ENCODE measurements at regions not wholly inside any gene's neighbourhood (a gene's known extent, or its start where the extent isn't known, plus 50 kb on each side); places are given as distances from the start of the nearest gene placed in this dataset.

- DNase-seq: no peak
- no peak overlapping the region for H3K27ac Mint-ChIP-seq
- no peaks in the 10 kb centered on the region for H3K4me1 ChIP-seq (ENCODE audit: control insufficient read depth in 1 of 2, insufficient read depth in 2 of 2, low read length in 2 of 2)
- H3K4me3 Mint-ChIP-seq: no peak overlapping the region
- no peaks in the 10 kb centered on the region for H3K79me2 ChIP-seq (ENCODE audit: insufficient read depth, low read length)
- no peak overlapping the region for H3K9ac ChIP-seq (ENCODE audit: insufficient read depth, low read length, poor library complexity, severe bottlenecking)
- no peaks in the 10 kb centered on the region for H3K36me3 ChIP-seq (replicated peaks in 1 of 2; ENCODE audit: control insufficient read depth in 1 of 2, insufficient read depth in 2 of 2, low read length in 2 of 2)
- no peak overlapping the region for H3K27ac ChIP-seq (ENCODE audit: low read depth in 1 of 2, low read length in 2 of 2)
- no peak overlapping the region for H2AFZ ChIP-seq (ENCODE audit: insufficient read depth, low read depth, low read length, poor library complexity, severe bottlenecking)
- H3K4me3 ChIP-seq (replicated peaks in 1 of 3; ENCODE audit: low read depth in 2 of 3, low read length in 3 of 3): no peak overlapping the region
- intact Hi-C loops (cut with micrococcal nuclease): no loop called here
- H3K9me3 Mint-ChIP-seq: peaks cover 0 to 8% (median 3%) of the 10 kb centered on the region in 7 donors
- WGBS (ENCODE audit: insufficient coverage): no CpG with 5 or more reads among the region's 1 CpG
- H3K36me3 Mint-ChIP-seq: no peaks in the 10 kb centered on the region
- no peaks in the 10 kb centered on the region for H3K27me3 Mint-ChIP-seq (ENCODE audit: low read depth in 3 of 3)
- no peak for TF ChIP-seq CTCF (IDR thresholded peaks at IDR 0.05)
- no peaks in the 10 kb centered on the region for H3K9me3 ChIP-seq (replicated peaks in 1 of 2; ENCODE audit: control insufficient read depth in 1 of 2, insufficient read depth in 1 of 2, low read length in 2 of 2)
- no peaks in the 10 kb centered on the region for H3K27me3 ChIP-seq (ENCODE audit: control insufficient read depth in 2 of 2, insufficient read depth in 2 of 2, low read length in 2 of 2)
- H3K4me1 Mint-ChIP-seq: no peaks in the 10 kb centered on the region
- H4K20me1 ChIP-seq (ENCODE audit: insufficient read depth, low read length): no peaks in the 10 kb centered on the region
- H3K4me2 ChIP-seq (replicated peaks; ENCODE audit: extremely low read depth, low read length, poor library complexity, severe bottlenecking): no peak overlapping the region
These were observed 198.7 kb upstream of the ASCC3 start for GRCh38 chr6:101079696-101080270.

GRCh38 chr6:101080597-101080996, 199.5 kb upstream of the ASCC3 start:
- H2AFZ ChIP-seq (ENCODE audit: insufficient read depth, low read depth, low read length, poor library complexity, severe bottlenecking): no peak overlapping the region
- H3K36me3 ChIP-seq (replicated peaks in 1 of 2; ENCODE audit: control insufficient read depth in 1 of 2, insufficient read depth in 2 of 2, low read length in 2 of 2): no peaks in the 10 kb centered on the region
- DNase-seq: no peak
- Mint-ChIP-seq H3K4me3 (no peak overlapping the region), H3K9me3 (peaks cover 0 to 8% (median 3%) of the 10 kb centered on the region in 7 donors), H3K4me1 (no peaks in the 10 kb centered on the region), H3K27me3 (ENCODE audit: low read depth in 3 of 3) (no peaks in the 10 kb centered on the region), H3K36me3 (no peaks in the 10 kb centered on the region), H3K27ac (no peak overlapping the region)
- H4K20me1 ChIP-seq (ENCODE audit: insufficient read depth, low read length): no peaks in the 10 kb centered on the region
- H3K4me1 ChIP-seq (ENCODE audit: control insufficient read depth in 1 of 2, insufficient read depth in 2 of 2, low read length in 2 of 2): no peaks in the 10 kb centered on the region
- H3K4me3 ChIP-seq (replicated peaks in 1 of 3; ENCODE audit: low read depth in 2 of 3, low read length in 3 of 3): no peak overlapping the region
- no peak overlapping the region for H3K4me2 ChIP-seq (replicated peaks; ENCODE audit: extremely low read depth, low read length, poor library complexity, severe bottlenecking)
- 100% methylated on average over 1 of the region's 2 CpGs for WGBS (ENCODE audit: insufficient coverage)
- no peak for TF ChIP-seq CTCF (IDR thresholded peaks at IDR 0.05)
- H3K9ac ChIP-seq (ENCODE audit: insufficient read depth, low read length, poor library complexity, severe bottlenecking): no peak overlapping the region
- no peaks in the 10 kb centered on the region for H3K27me3 ChIP-seq (ENCODE audit: control insufficient read depth in 2 of 2, insufficient read depth in 2 of 2, low read length in 2 of 2)
- H3K27ac ChIP-seq (ENCODE audit: low read depth in 1 of 2, low read length in 2 of 2): no peak overlapping the region
- intact Hi-C loops (cut with micrococcal nuclease): no loop called here
- no peaks in the 10 kb centered on the region for H3K79me2 ChIP-seq (ENCODE audit: insufficient read depth, low read length)
- no peaks in the 10 kb centered on the region for H3K9me3 ChIP-seq (replicated peaks in 1 of 2; ENCODE audit: control insufficient read depth in 1 of 2, insufficient read depth in 1 of 2, low read length in 2 of 2)

Measured in CD14-positive monocyte (primary cell).